HepG2 (cell line): ENCODE measurements at regions not wholly inside any gene's neighbourhood (a gene's known extent, or its start where the extent isn't known, plus 50 kb on each side); places are given as distances from the start of the nearest gene placed in this dataset.

ENCODE experiments used
- ATAC-seq: fragments of 200-7000 bp; cut with Tn5 transposase; 3 replicates; pipeline ENCODE4 v1.9.1; 2020; ENCODE audit warnings: mild to moderate bottlenecking, moderate library complexity
- BruUV-seq: library from RNA; stranded (reverse); fragments of 400-500 nt; replicated peaks from 2 replicates; lab custom pipeline; 2021; lab: Mats Ljungman, UMichigan
- CTCF ChIA-PET: fragments of 300-600 bp; formaldehyde crosslinking; extraction: SDS; loops from one replicate; lab custom pipeline; 2021; ENCODE audit warnings: low total read pairs, inconsistent platforms, low intra/inter-chr PET ratio; lab: Yijun Ruan, JAX
- POLR2A ChIA-PET: fragments of 350-600 bp; sonication (Branson Sonifier 250); formaldehyde crosslinking; loops from one replicate; lab custom pipeline; 2020; ENCODE audit warnings: antibody characterized with exemption, inconsistent platforms; lab: Yijun Ruan, JAX
- DNase-seq: peaks from one replicate; pipeline ENCODE4 v3.0.0-alpha.2; 2015; ENCODE audit warnings: low spot score
- FAIRE-seq: peaks from 3 replicates; lab custom pipeline; 2011; peaks lifted over from hg19 to GRCh38; lab: Jason Lieb, UNC
- H2AFZ ChIP-seq: one replicate; pipeline ENCODE4 v1.6.1; 2011; ENCODE audit warnings: low read length, inconsistent platforms
- H3K27ac ChIP-seq: fragments of 300-600 bp; 3 replicates; pipeline ENCODE4 v1.8.0; 2011; ENCODE audit warnings: mixed run types, mild to moderate bottlenecking, mixed read lengths, low read length, inconsistent platforms; ENCODE audit not compliant: insufficient read depth; ENCODE audit errors: extremely low read length
- H3K27me3 ChIP-seq, 2 experiments: fragments of 200-600 bp in 1 of 2; 2 replicates in 1 of 2; 3 replicates in 1 of 2; pipeline versions ENCODE4 v1.6.0 to v1.8.0; 2011; ENCODE audit warnings: low read length in 2 of 2, mild to moderate bottlenecking in 2 of 2, moderate library complexity in 2 of 2, inconsistent platforms in 1 of 2; ENCODE audit not compliant: insufficient read depth in 2 of 2, control insufficient read depth in 1 of 2
- H3K36me3 ChIP-seq, 2 experiments: fragments of 200-600 bp in 1 of 2; replicated peaks in 1 of 2; 2 replicates in 1 of 2; 3 replicates in 1 of 2; pipeline versions ENCODE4 v1.5.1 to v1.8.0; 2011; ENCODE audit warnings: low read length in 2 of 2, inconsistent platforms in 1 of 2; ENCODE audit not compliant: insufficient read depth in 2 of 2, control insufficient read depth in 1 of 2
- H3K4me1 ChIP-seq: 2 replicates; pipeline ENCODE4 v1.5.1; 2012; ENCODE audit warnings: low read length, inconsistent platforms; ENCODE audit not compliant: insufficient read depth
- H3K4me2 ChIP-seq: 2 replicates; pipeline ENCODE4 v1.6.0; 2011; ENCODE audit warnings: low read depth, low read length, inconsistent platforms
- H3K4me3 ChIP-seq, 3 experiments: fragments of 200-600 bp in 1 of 3; sonication (generic), shearing (Covaris generic) in 1 of 3; replicated peaks in 1 of 3; 2 replicates each; pipeline ENCODE4 v1.5.1; 2011 to 2016; ENCODE audit warnings: low read length in 3 of 3, inconsistent platforms in 2 of 3, low read depth in 2 of 3, mild to moderate bottlenecking in 2 of 3, control low read depth in 1 of 3, mixed read lengths in 1 of 3; ENCODE audit not compliant: insufficient read depth in 1 of 3
- H3K79me2 ChIP-seq: one replicate; pipeline ENCODE4 v1.6.1; 2011; ENCODE audit warnings: low read length, inconsistent platforms; ENCODE audit not compliant: insufficient read depth
- H3K9ac ChIP-seq: 2 replicates; pipeline ENCODE4 v1.6.0; 2011; ENCODE audit warnings: mild to moderate bottlenecking, low read depth, low read length, inconsistent platforms; ENCODE audit not compliant: insufficient read depth
- H3K9me3 ChIP-seq: 2 replicates; pipeline ENCODE4 v1.5.1; 2012; ENCODE audit warnings: mild to moderate bottlenecking, low read length
- H4K20me1 ChIP-seq: 2 replicates; pipeline ENCODE4 v1.6.0; 2011; ENCODE audit warnings: inconsistent platforms, mild to moderate bottlenecking, low read length, moderate library complexity; ENCODE audit not compliant: insufficient read depth
- MAFF ChIP-seq: IDR thresholded peaks from 2 replicates; pipeline ENCODE4 v1.6.1; 2011; ENCODE audit warnings: low read depth, low read length, improper control_type of control experiment
- MAFK ChIP-seq, 2 experiments: IDR thresholded peaks in 1 of 2; conservative IDR thresholded peaks in 1 of 2; 2 replicates each; pipeline ENCODE4 v1.6.1; 2011; ENCODE audit warnings: improper control_type of control experiment in 2 of 2, low read length in 2 of 2
- NFE2L2 ChIP-seq: fragments of 150-350 bp; IDR thresholded peaks from 2 replicates; pipeline ENCODE4 v1.6.1; 2014; ENCODE audit warnings: low read length
- SMC3 ChIP-seq: IDR thresholded peaks from 2 replicates; pipeline ENCODE4 v1.6.1; 2011; ENCODE audit warnings: low read length, improper control_type of control experiment
- ZNF17 ChIP-seq: sonication (generic); formaldehyde crosslinking; IDR thresholded peaks from 2 replicates; pipeline ENCODE4 v1.5.0; 2020; ENCODE audit warnings: mild to moderate bottlenecking, missing genetic modification reagents
- ZNF563 ChIP-seq: sonication (generic); formaldehyde crosslinking; IDR thresholded peaks from 2 replicates; pipeline ENCODE4 v1.8.0; 2022; ENCODE audit warnings: mild to moderate bottlenecking, moderate library complexity, missing genetic modification reagents
- WGBS: methylation state at CpG from one replicate; pipeline ENCODE4 v1.1.6; 2017; ENCODE audit warnings: low lambda C conversion rate; 5-methylcytosine and 5-hydroxymethylcytosine counted together
- in situ Hi-C: cut with HindIII; loops from 2 replicates; pipeline ENCODE4 v1.10.0; 2017; ENCODE audit warnings: low pct_unique_long_range_greater_than_20kb; ENCODE audit not compliant: extremely low pct_ligation_motif_present
- intact Hi-C: fragments of 100-400 bp; cut with micrococcal nuclease; formaldehyde crosslinking; loops from one replicate; pipeline ENCODE4 v1.10.0; 2022; ENCODE audit not compliant: unreplicated experiment
- TF ChIP-seq, protein P1 (sequence below): sonication (generic); formaldehyde crosslinking; IDR thresholded peaks from 2 replicates; pipeline ENCODE4 v1.4.0; 2020; ENCODE audit warnings: missing genetic modification reagents

DNA sequence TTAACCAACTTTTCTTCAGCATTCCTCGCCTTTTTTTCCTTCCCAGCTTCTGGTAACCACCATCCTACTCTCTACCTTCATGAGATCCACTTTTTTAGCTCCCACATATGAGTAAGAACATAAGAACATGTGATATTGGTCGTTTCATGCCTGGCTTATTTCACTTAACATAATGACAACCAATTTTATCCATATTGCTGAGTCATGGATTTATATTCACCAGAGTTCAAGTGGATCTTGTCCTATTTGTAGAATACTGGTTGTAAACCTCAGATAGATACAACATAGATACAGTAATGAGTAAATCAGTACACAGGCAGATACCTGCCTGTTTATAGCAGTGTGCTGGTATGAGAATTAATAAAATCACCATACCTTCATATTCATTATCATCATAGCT lies 412.0 kb upstream of the RBMS3 start:
- 0% methylated on average over 2 of the region's 2 CpGs for WGBS
- Histone ChIP-seq H3K9me3 (0 out of 2 replicates have a peak, but pooled peaks cover 5% of the 10 kb centered on the region), H3K27me3 (no peaks in the 10 kb centered on the region), H2AFZ (no peak overlapping the region), H3K4me2 (no peak overlapping the region), H3K27ac (no peak overlapping the region), H3K4me1 (no peaks in the 10 kb centered on the region), H3K79me2 (no peaks in the 10 kb centered on the region), H4K20me1 (no peaks in the 10 kb centered on the region), H3K4me3 (no peak overlapping the region), H3K9ac (no peak overlapping the region), H3K36me3 (no peaks in the 10 kb centered on the region)
- ChIA-PET CTCF (no interaction called here), POLR2A (no interaction called here)
- ATAC-seq (no peak), DNase-seq (no peak), FAIRE-seq (no peak)
- no peak for TF ChIP-seq ZNF17 (CRISPR knock-in tag)
- no peak for TF ChIP-seq ZNF563 (CRISPR knock-in tag)
- TF ChIP-seq MAFK (conservative IDR thresholded peaks at IDR 0.05 in 1 of 2, IDR thresholded peaks at IDR 0.05 in 1 of 2; ENCODE audit: low read length in 2 of 2): peak; percentile 93 to 97
- peak; percentile 96 for TF ChIP-seq MAFF
- TF ChIP-seq, protein P1, sequence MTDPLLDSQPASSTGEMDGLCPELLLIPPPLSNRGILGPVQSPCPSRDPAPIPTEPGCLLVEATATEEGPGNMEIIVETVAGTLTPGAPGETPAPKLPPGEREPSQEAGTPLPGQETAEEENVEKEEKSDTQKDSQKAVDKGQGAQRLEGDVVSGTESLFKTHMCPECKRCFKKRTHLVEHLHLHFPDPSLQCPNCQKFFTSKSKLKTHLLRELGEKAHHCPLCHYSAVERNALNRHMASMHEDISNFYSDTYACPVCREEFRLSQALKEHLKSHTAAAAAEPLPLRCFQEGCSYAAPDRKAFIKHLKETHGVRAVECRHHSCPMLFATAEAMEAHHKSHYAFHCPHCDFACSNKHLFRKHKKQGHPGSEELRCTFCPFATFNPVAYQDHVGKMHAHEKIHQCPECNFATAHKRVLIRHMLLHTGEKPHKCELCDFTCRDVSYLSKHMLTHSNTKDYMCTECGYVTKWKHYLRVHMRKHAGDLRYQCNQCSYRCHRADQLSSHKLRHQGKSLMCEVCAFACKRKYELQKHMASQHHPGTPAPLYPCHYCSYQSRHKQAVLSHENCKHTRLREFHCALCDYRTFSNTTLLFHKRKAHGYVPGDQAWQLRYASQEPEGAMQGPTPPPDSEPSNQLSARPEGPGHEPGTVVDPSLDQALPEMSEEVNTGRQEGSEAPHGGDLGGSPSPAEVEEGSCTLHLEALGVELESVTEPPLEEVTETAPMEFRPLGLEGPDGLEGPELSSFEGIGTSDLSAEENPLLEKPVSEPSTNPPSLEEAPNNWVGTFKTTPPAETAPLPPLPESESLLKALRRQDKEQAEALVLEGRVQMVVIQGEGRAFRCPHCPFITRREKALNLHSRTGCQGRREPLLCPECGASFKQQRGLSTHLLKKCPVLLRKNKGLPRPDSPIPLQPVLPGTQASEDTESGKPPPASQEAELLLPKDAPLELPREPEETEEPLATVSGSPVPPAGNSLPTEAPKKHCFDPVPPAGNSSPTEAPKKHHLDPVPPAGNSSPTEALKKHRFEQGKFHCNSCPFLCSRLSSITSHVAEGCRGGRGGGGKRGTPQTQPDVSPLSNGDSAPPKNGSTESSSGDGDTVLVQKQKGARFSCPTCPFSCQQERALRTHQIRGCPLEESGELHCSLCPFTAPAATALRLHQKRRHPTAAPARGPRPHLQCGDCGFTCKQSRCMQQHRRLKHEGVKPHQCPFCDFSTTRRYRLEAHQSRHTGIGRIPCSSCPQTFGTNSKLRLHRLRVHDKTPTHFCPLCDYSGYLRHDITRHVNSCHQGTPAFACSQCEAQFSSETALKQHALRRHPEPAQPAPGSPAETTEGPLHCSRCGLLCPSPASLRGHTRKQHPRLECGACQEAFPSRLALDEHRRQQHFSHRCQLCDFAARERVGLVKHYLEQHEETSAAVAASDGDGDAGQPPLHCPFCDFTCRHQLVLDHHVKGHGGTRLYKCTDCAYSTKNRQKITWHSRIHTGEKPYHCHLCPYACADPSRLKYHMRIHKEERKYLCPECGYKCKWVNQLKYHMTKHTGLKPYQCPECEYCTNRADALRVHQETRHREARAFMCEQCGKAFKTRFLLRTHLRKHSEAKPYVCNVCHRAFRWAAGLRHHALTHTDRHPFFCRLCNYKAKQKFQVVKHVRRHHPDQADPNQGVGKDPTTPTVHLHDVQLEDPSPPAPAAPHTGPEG (CRISPR knock-in tag): no peak
- peak; percentile 66 for TF ChIP-seq NFE2L2
- no peak for TF ChIP-seq SMC3
- BruUV-seq: no TSS peak
- in situ Hi-C loops (no loop called here), intact Hi-C loops (no loop called here)
